ENCODE measurements at regions not wholly inside any gene's neighbourhood (a gene's known extent, or its start where the extent isn't known, plus 50 kb on each side); places are given as distances from the start of the nearest gene placed in this dataset.

DNA sequence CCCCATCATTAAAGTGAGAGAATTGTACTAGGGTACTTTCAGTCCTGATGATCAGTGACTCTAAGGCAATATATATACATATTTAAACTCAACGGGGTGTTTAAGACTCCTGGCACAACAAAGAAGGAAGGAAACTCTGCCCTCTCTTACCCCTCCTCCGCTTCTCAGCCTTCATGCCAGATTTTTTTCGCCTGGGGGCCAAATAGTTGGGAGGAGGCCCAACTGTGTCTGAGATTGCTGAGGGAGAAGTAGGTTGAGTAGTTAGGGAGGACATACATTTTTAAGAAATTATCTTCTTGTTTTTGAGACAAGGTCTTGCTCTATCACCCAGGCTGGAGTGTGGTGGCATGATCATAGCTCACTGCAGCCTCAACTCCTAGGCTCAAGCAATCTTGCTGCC, 127.7 kb upstream of the SHB start:
- 62% methylated on average over 3 of the region's 3 CpGs for WGBS
- Histone ChIP-seq H3K36me3 (ENCODE audit: control insufficient read depth in 4 of 4, insufficient read depth in 3 of 4, low read depth in 1 of 4, low read length in 3 of 4) (no peaks in the 10 kb centered on the region), H3K9me3 (ENCODE audit: control insufficient read depth in 4 of 4, low read length in 3 of 4) (no peaks in the 10 kb centered on the region), H3K27me3 (ENCODE audit: control insufficient read depth in 4 of 4, insufficient read depth in 4 of 4, low read length in 3 of 4) (no peaks in the 10 kb centered on the region), H3K4me1 (ENCODE audit: control insufficient read depth in 4 of 4, insufficient read depth in 4 of 4, low read length in 3 of 4) (peaks cover 0 to 6% (median 0%) of the 10 kb centered on the region in 4 donors), H3K4me3 (ENCODE audit: low read depth in 1 of 3, low read length in 3 of 3) (no peak overlapping the region), H3K27ac (ENCODE audit: low read depth in 1 of 2, low read length in 2 of 2) (no peak overlapping the region), H3K9ac (ENCODE audit: low read depth in 1 of 2, low read length in 2 of 2) (no peak overlapping the region)
- TF ChIP-seq RAD21 (IDR thresholded peaks at IDR 0.05) (no peak), JUND (IDR thresholded peaks at IDR 0.05) (no peak), RXRA (IDR thresholded peaks at IDR 0.05) (no peak), NR2F2 (IDR thresholded peaks at IDR 0.05) (no peak), GABPA (IDR thresholded peaks at IDR 0.05 in 1 of 2, conservative IDR thresholded peaks at IDR 0.05 in 1 of 2) (no peak), SP1 (IDR thresholded peaks at IDR 0.05) (no peak), FOXA2 (IDR thresholded peaks at IDR 0.05) (no peak), FOXA1 (IDR thresholded peaks at IDR 0.05) (no peak), TAF1 (conservative IDR thresholded peaks at IDR 0.05) (no peak), HNF4A (conservative IDR thresholded peaks at IDR 0.05) (no peak), HNF4G (IDR thresholded peaks at IDR 0.05) (no peak), EGR1 (IDR thresholded peaks at IDR 0.05; ENCODE audit: low read depth in 2 of 2) (no peak), YY1 (IDR thresholded peaks at IDR 0.05) (no peak)
- TF ChIP-seq, protein P1, sequence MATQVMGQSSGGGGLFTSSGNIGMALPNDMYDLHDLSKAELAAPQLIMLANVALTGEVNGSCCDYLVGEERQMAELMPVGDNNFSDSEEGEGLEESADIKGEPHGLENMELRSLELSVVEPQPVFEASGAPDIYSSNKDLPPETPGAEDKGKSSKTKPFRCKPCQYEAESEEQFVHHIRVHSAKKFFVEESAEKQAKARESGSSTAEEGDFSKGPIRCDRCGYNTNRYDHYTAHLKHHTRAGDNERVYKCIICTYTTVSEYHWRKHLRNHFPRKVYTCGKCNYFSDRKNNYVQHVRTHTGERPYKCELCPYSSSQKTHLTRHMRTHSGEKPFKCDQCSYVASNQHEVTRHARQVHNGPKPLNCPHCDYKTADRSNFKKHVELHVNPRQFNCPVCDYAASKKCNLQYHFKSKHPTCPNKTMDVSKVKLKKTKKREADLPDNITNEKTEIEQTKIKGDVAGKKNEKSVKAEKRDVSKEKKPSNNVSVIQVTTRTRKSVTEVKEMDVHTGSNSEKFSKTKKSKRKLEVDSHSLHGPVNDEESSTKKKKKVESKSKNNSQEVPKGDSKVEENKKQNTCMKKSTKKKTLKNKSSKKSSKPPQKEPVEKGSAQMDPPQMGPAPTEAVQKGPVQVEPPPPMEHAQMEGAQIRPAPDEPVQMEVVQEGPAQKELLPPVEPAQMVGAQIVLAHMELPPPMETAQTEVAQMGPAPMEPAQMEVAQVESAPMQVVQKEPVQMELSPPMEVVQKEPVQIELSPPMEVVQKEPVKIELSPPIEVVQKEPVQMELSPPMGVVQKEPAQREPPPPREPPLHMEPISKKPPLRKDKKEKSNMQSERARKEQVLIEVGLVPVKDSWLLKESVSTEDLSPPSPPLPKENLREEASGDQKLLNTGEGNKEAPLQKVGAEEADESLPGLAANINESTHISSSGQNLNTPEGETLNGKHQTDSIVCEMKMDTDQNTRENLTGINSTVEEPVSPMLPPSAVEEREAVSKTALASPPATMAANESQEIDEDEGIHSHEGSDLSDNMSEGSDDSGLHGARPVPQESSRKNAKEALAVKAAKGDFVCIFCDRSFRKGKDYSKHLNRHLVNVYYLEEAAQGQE (IDR thresholded peaks at IDR 0.05): no peak
- TF ChIP-seq, protein P2, sequence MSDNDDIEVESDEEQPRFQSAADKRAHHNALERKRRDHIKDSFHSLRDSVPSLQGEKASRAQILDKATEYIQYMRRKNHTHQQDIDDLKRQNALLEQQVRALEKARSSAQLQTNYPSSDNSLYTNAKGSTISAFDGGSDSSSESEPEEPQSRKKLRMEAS (IDR thresholded peaks at IDR 0.05): no peak
- TF ChIP-seq, protein P3, sequence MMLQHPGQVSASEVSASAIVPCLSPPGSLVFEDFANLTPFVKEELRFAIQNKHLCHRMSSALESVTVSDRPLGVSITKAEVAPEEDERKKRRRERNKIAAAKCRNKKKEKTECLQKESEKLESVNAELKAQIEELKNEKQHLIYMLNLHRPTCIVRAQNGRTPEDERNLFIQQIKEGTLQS (IDR thresholded peaks at IDR 0.05): no peak
- TF ChIP-seq, protein P4, sequence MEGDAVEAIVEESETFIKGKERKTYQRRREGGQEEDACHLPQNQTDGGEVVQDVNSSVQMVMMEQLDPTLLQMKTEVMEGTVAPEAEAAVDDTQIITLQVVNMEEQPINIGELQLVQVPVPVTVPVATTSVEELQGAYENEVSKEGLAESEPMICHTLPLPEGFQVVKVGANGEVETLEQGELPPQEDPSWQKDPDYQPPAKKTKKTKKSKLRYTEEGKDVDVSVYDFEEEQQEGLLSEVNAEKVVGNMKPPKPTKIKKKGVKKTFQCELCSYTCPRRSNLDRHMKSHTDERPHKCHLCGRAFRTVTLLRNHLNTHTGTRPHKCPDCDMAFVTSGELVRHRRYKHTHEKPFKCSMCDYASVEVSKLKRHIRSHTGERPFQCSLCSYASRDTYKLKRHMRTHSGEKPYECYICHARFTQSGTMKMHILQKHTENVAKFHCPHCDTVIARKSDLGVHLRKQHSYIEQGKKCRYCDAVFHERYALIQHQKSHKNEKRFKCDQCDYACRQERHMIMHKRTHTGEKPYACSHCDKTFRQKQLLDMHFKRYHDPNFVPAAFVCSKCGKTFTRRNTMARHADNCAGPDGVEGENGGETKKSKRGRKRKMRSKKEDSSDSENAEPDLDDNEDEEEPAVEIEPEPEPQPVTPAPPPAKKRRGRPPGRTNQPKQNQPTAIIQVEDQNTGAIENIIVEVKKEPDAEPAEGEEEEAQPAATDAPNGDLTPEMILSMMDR (IDR thresholded peaks at IDR 0.05; ENCODE audit: low read depth, low read length, missing input control): no peak
- TF ChIP-seq, protein P5, sequence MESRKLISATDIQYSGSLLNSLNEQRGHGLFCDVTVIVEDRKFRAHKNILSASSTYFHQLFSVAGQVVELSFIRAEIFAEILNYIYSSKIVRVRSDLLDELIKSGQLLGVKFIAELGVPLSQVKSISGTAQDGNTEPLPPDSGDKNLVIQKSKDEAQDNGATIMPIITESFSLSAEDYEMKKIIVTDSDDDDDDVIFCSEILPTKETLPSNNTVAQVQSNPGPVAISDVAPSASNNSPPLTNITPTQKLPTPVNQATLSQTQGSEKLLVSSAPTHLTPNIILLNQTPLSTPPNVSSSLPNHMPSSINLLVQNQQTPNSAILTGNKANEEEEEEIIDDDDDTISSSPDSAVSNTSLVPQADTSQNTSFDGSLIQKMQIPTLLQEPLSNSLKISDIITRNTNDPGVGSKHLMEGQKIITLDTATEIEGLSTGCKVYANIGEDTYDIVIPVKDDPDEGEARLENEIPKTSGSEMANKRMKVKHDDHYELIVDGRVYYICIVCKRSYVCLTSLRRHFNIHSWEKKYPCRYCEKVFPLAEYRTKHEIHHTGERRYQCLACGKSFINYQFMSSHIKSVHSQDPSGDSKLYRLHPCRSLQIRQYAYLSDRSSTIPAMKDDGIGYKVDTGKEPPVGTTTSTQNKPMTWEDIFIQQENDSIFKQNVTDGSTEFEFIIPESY (IDR thresholded peaks at IDR 0.05): no peak
- no peak for DNase-seq (ENCODE audit: low spot score)

Measured in liver (tissue), 8 donors.